ENCODE measurements at regions not wholly inside any gene's neighbourhood (a gene's known extent, or its start where the extent isn't known, plus 50 kb on each side); places are given as distances from the start of the nearest gene placed in this dataset.

GRCh38 chr16:9687737-9688319, 494.4 kb downstream of the GRIN2A start:
- no peaks in the 10 kb centered on the region for H3K4me1 ChIP-seq

DNA sequence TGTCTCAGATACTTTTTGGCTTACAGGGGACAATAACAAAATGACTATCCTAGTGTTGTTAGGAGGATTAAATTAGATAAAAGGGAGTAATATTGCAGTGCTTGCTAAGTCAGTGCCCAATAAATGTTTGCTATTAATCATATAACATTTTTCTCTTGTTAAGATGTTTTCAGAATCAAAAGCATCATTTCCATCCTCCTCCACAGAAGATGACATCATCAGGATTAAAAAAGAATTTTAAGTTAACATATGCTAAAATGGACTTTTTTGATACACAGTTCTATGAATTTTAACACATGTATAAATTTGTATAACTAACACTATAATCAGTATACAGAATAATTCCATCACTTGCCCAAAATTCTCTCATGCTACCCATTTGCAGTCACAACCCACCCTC, 492.6 kb downstream of the GRIN2A start:
- no peaks in the 10 kb centered on the region for H3K27me3 ChIP-seq
- no peak overlapping the region for H3K4me3 ChIP-seq
- no peak for DNase-seq
- no peaks in the 10 kb centered on the region for H3K9me3 ChIP-seq
- ATAC-seq = no peak
- H3K36me3 ChIP-seq = no peaks in the 10 kb centered on the region
- intact Hi-C loops (cut with DNase I; ENCODE audit: low total_unique reads) = no loop called here
- no peaks in the 10 kb centered on the region for H3K4me1 ChIP-seq
- TF ChIP-seq CTCF (IDR thresholded peaks at IDR 0.05 in 4 of 5, conservative IDR thresholded peaks at IDR 0.05 in 1 of 5) (no peak), POLR2A (IDR thresholded peaks at IDR 0.05) (no peak)
- no peak overlapping the region for H3K27ac ChIP-seq
- in situ Hi-C loops (cut with MboI; ENCODE audit: low sequenced_read_pairs in 4 of 4) = no loop called here

More at GRCh38 chr16:9687737-9688319, 494.4 kb downstream of the GRIN2A start:
- Histone ChIP-seq H3K4me3 (no peak overlapping the region), H3K27ac (no peak overlapping the region), H3K9me3 (peaks cover 0 to 9% (median 0%) of the 10 kb centered on the region in 3 donors), H3K27me3 (no peaks in the 10 kb centered on the region), H3K36me3 (no peaks in the 10 kb centered on the region)
- intact Hi-C loops (cut with DNase I; ENCODE audit: low total_unique reads) = no loop called here
- no peak for ATAC-seq
- in situ Hi-C loops (cut with MboI; ENCODE audit: low sequenced_read_pairs in 4 of 4) = no loop called here
- TF ChIP-seq POLR2A (IDR thresholded peaks at IDR 0.05) (no peak), CTCF (IDR thresholded peaks at IDR 0.05 in 4 of 5, conservative IDR thresholded peaks at IDR 0.05 in 1 of 5) (no peak)
- no peak for DNase-seq

DNA sequence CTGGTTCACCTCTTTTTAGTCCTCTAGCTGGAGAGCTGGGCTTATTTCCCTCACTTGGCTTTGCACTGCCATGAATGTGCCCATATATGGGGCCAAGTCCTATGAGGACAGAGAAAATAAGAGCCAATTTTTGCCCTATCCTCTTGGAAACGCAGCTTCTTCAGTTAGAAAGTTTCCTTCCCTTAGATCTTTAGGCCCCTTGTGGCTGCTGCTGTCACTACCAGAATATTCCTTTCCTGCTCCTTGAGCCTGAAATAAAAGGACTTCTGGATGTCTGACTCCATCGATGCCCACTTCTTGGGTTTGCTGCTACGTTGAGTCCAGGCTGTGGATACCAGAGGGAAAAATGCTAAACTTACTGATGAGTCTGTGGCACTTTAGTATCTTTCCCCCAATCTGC, 487.1 kb downstream of the GRIN2A start:
- no peak overlapping the region for H3K27ac ChIP-seq
- H3K36me3 ChIP-seq = no peaks in the 10 kb centered on the region
- DNase-seq (no peak), ATAC-seq (no peak)
- no peaks in the 10 kb centered on the region for H3K9me3 ChIP-seq
- no peak overlapping the region for H3K4me3 ChIP-seq
- no peak for TF ChIP-seq POLR2A (IDR thresholded peaks at IDR 0.05)
- TF ChIP-seq CTCF (IDR thresholded peaks at IDR 0.05 in 4 of 5, conservative IDR thresholded peaks at IDR 0.05 in 1 of 5) = no peak
- no peaks in the 10 kb centered on the region for H3K4me1 ChIP-seq
- intact Hi-C loops (cut with DNase I; ENCODE audit: low total_unique reads) = no loop called here
- H3K27me3 ChIP-seq = no peaks in the 10 kb centered on the region
- in situ Hi-C loops (cut with MboI; ENCODE audit: low sequenced_read_pairs in 4 of 4) = no loop called here
